ENCODE measurements at regions not wholly inside any gene's neighbourhood (a gene's known extent, or its start where the extent isn't known, plus 50 kb on each side); places are given as distances from the start of the nearest gene placed in this dataset.

GRCh38 chr5:164184158-164184557 lies 678.7 kb downstream of the MAT2B start:
- ATAC-seq: no peak
- intact Hi-C loops (cut with DNase I): no loop called here
- DNase-seq: no peak
- Histone ChIP-seq H3K9me3 (no peaks in the 10 kb centered on the region), H3K27me3 (no peaks in the 10 kb centered on the region), H3K4me1 (no peaks in the 10 kb centered on the region), H3K36me3 (no peaks in the 10 kb centered on the region), H3K27ac (no peak overlapping the region), H3K4me3 (no peak overlapping the region)
- no peak for TF ChIP-seq CTCF (IDR thresholded peaks at IDR 0.05)

GRCh38 chr5:164185000-164185399 lies 679.6 kb downstream of the MAT2B start:
- ATAC-seq (no peak), DNase-seq (no peak)
- H3K9me3 ChIP-seq: no peaks in the 10 kb centered on the region
- no peaks in the 10 kb centered on the region for H3K27me3 ChIP-seq
- no peaks in the 10 kb centered on the region for H3K36me3 ChIP-seq
- H3K4me1 ChIP-seq: no peaks in the 10 kb centered on the region
- TF ChIP-seq CTCF (IDR thresholded peaks at IDR 0.05): no peak
- no peak overlapping the region for H3K27ac ChIP-seq
- H3K4me3 ChIP-seq: no peak overlapping the region
- intact Hi-C loops (cut with DNase I): no loop called here

- Histone ChIP-seq H3K36me3 (no peaks in the 10 kb centered on the region), H3K27me3 (no peaks in the 10 kb centered on the region), H3K9me3 (no peaks in the 10 kb centered on the region), H3K4me1 (no peaks in the 10 kb centered on the region), H3K4me3 (no peak overlapping the region), H3K27ac (no peak overlapping the region)
- ATAC-seq (no peak), DNase-seq (no peak)
- intact Hi-C loops (cut with DNase I): no loop called here
- TF ChIP-seq CTCF (IDR thresholded peaks at IDR 0.05): no peak
Measured at GRCh38 chr5:164186550-164186949, 681.1 kb downstream of the MAT2B start.

- intact Hi-C loops (cut with DNase I): no loop called here
- Histone ChIP-seq H3K4me1 (no peaks in the 10 kb centered on the region), H3K36me3 (no peaks in the 10 kb centered on the region), H3K9me3 (no peaks in the 10 kb centered on the region), H3K27me3 (no peaks in the 10 kb centered on the region), H3K27ac (no peak overlapping the region), H3K4me3 (no peak overlapping the region)
- ATAC-seq (no peak), DNase-seq (no peak)
- no peak for TF ChIP-seq CTCF (IDR thresholded peaks at IDR 0.05)
Measured at GRCh38 chr5:164187785-164188184, 682.4 kb downstream of the MAT2B start.

GRCh38 chr5:164188733-164189148 lies 683.3 kb downstream of the MAT2B start:
- TF ChIP-seq CTCF (IDR thresholded peaks at IDR 0.05): no peak
- ATAC-seq: no peak
- Histone ChIP-seq H3K27me3 (no peaks in the 10 kb centered on the region), H3K36me3 (no peaks in the 10 kb centered on the region), H3K27ac (no peak overlapping the region), H3K9me3 (no peaks in the 10 kb centered on the region), H3K4me1 (no peaks in the 10 kb centered on the region), H3K4me3 (no peak overlapping the region)
- no peak for DNase-seq
- intact Hi-C loops (cut with DNase I): no loop called here

- ATAC-seq (no peak), DNase-seq (no peak)
- intact Hi-C loops (cut with DNase I): no loop called here
- no peaks in the 10 kb centered on the region for H3K9me3 ChIP-seq
- no peak for TF ChIP-seq CTCF (IDR thresholded peaks at IDR 0.05)
- no peaks in the 10 kb centered on the region for H3K4me1 ChIP-seq
- no peaks in the 10 kb centered on the region for H3K36me3 ChIP-seq
- no peak overlapping the region for H3K4me3 ChIP-seq
- H3K27me3 ChIP-seq: no peaks in the 10 kb centered on the region
- H3K27ac ChIP-seq: no peak overlapping the region
Measured at GRCh38 chr5:164191240-164191639, 685.8 kb downstream of the MAT2B start.

Measured in upper lobe of right lung (tissue), 1 donor.